Mucosa of gallbladder (tissue), 1 donor: ENCODE measurements at regions not wholly inside any gene's neighbourhood (a gene's known extent, or its start where the extent isn't known, plus 50 kb on each side); places are given as distances from the start of the nearest gene placed in this dataset.
"Not testable (repeated sequence)": the region's sequence is repeated elsewhere in the genome, so short reads cannot be mapped to it uniquely, and the experiment has no call there.

ENCODE experiments used
- DNase-seq: peaks from one replicate; pipeline ENCODE4 v3.0.0-alpha.2; 2020; ENCODE audit warnings: low spot score
- donor health status: DM: no; HTN: no; CAD: no.

DNA sequence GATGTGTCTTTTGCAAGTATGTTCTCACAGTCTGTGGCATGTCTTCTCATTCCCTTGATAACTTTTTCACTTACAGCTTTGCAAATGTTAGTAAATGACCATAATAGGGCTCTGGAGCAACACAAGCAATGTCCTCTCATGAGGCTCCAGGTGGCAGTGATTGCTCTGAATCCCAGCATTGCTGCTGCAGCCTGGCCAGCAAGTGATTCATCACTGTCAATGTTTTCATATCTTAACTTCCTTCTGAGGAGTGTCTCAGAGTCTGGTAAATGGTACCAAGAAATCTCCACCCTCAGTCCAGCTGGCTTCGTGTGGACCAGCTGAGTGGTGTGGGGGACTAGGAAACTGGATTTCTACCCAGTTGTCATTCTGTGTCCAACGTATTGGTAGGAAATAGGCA is 139.6 kb downstream of the MYLK4 start:
- no peak for DNase-seq

DNA sequence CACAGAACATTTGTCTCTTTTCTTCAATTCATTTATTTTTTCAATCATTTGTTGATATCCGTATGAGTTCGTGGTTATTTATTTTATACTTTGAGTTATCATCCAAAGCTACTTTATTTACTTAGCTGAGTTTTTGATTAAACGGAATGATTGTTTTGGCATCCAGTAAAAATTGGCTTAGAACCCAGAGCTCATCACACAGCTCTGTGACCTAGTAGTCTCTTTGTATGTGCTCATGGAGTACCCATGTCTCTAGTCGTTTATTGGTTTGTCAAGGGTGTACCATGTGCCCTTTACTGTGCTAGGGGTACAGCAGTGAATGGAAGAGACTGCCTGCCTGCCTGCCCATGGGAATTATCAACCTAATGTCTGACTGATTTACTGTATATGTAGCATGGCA is 142.2 kb downstream of the MYLK4 start:
- no peak for DNase-seq

- DNase-seq = no peak
Observed at GRCh38 chr6:2600363-2600762, 150.4 kb downstream of the MYLK4 start.

DNA sequence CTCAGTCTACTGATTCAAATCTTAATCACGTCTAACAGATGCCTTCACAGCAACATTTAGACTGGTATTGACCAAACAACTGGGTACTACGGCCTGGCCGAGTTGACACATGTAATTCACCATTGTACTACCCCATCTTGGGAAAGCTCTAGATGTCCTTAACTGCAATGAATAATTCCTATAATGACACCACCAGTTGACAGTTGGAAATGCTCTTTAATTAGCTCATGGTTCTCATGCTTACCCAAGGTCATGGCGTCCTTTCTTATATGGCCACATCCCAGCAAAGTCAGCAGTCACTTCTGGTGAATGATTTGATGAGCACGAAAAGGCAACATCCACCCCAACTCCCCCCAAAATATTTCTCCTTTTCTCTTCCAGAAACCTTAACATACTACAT is 150.9 kb downstream of the MYLK4 start:
- no peak for DNase-seq

DNA sequence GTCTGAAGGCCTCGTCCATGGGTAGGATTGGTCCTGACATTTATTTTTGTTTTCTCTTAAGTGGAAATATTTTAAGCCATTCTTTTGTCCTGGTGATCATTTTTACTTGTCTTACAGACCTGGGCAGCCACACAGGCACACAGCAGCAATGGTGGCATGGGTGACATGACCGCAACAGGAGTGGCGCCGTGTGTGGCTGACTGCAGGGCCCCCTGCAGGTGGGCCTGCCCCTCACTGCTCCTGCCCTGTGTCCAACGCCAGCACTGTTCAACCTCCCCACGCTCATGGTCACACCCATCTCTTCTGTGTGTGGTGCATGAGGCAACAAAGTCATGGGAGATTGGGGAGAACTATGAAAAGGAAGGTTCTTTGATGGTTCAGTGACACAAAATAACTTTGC is 151.9 kb downstream of the MYLK4 start:
- no peak for DNase-seq

DNA sequence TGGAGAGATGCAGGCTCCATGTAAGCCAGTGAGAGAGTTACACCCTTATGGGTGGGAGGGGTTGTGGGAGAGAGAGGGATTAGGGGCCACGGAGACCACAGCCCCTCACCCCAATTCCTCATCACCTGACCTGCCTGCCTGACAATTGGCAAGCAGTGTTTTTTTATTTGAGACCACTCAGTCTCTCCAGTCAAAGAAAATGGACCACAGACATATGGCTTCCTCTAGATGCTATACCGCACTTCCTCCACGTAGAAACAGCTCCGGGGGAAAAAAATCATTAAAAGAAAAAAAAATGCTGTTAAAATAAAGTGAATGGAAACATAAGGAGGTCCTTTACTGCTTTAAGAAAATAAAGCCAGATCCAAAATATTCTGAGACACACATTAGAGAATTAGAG is 152.7 kb downstream of the MYLK4 start:
- DNase-seq = no peak

DNA sequence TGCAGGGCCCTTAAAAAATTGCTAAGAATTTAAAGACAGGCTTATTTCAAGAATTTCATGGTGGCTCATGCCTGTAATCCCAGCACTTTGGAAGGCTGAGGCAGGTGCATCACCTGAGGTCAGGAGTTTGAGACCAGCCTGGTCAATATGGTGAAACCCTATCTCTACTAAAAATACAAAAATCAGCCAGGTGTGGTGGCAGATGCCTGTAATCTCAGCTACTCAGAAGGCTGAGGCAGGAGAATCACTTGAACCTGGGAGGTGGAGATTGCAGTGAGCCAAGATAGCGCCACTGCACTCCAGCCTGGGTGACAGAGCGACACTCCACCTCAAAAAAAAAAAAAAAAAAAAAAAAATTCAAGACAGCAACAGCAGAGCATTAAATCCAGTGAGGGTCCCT is 153.3 kb downstream of the MYLK4 start:
- DNase-seq = not testable (repeated sequence)

DNA sequence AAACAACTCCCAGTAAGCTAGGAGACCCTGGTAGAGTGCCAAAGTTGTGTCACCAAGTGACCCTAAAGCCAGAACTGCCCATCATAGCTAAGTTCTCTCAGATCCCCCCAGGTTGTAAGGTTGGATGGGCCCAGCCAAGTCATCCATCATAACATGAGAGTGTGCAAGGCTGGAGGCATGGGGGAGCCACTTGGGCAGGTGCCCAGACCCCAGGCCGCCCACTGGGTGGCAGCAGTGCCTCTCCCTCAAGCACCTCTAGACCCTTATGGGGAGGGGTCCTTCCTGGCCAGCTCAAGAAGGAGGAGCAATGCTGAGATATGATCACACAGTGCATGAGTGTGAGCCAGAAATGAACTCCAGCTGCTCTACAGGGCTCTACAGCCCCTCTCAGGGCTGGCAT is 154.5 kb downstream of the MYLK4 start:
- no peak for DNase-seq

DNA sequence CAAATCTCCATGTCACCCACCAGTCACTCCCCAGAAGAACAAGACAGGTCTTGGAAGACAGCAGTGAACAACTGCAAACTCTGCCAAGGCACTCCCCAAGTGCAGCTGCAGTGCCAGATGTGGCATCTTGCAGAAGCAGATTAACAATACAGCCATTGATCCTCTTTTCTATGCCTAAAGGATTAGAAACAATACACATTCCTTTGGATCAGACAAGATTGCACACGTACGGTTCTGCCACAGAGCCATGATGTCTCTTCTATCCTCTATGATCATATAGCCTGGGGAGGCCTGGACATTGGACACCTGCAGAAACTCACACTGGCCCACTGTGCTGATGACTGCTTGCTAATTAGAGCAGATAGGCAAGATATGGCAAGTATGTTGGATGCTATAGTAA is 155.9 kb downstream of the MYLK4 start:
- no peak for DNase-seq

DNA sequence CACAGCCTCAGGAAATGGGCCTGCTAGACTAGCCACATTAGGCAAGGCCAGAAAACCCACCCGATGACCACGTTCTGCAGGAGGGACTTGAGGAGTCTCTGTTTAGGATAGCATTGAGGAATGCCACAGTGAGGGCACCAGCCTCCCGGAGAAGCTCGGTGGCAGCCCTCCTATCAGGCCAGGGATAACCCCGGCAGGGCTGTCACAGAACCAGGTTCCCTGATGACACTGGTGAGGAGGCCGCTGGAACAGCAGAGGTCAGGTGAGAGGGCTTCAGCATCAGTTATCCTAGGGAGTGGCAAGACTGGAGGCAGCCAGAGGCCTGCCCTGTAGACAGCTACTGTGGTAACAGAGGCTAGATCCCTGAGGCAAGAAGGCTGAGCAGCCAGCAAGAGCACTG is 157.6 kb downstream of the MYLK4 start:
- no peak for DNase-seq

DNA sequence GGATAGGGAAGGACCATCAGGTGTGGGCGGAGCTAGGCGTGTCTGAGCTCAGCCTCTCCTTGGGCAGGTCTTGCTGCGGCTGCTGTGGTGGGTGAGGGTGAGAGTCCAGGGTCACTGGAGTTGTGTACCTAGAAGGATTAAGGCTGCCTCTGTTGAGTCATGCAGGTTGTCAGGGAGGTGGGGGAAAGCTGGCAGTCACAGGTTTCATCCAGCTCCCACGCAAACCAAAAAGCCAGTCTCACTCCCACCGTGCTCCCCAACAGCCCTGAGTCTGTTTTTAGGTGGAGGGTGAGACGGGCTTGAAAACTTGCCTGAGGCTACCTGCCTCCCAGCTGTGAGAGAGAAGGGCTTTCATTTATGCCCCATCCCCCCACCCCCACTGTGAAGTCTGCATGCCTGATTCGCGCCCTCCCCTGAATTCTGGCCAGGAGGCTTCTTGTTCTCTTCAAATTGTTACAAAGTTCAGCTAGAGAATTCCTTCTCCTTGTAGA is 161.5 kb downstream of the MYLK4 start:
- DNase-seq = no peak

DNA sequence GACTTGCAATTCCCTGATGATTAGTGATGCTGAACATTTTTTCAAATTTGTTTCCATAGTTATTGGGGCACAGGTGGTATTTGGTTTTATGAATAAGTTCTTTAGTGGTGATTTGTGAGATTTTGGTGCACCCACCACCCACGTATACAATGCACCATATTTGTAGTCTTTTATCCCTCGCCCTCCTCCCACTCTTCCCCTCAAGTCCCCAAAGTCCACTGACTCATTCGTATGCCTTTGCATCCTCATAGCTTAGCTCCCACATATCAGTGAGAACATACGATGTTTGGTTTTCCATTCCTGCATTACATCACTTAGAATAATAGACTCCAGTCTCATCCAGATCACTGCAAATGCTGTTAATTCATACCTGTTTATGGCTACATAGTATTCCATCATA is 167.3 kb downstream of the MYLK4 start:
- DNase-seq = no peak

- no peak for DNase-seq
Observed at GRCh38 chr6:2582268-2582667, 168.5 kb downstream of the MYLK4 start.

DNA sequence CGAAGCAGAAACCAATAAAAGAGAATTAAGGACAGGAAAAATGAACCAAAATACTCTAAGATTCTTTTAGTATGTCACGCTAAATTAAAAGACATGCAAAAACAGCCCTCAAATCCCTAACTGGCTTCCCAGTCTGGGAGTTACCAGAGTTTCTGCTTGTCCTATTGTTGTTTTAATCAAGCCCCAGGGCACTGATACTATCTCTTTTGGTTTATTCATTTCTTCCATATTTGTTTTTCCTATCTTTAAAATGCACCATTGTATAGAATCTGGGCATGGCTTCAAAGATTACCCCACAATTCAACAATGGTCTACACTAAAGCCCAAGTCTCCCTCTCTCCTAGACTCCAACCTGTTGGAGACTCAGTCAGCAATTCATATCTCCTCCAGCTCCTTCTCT is 169.1 kb downstream of the MYLK4 start:
- no peak for DNase-seq

- no peak for DNase-seq
Observed at GRCh38 chr6:2581011-2581410, 169.7 kb downstream of the MYLK4 start.

DNA sequence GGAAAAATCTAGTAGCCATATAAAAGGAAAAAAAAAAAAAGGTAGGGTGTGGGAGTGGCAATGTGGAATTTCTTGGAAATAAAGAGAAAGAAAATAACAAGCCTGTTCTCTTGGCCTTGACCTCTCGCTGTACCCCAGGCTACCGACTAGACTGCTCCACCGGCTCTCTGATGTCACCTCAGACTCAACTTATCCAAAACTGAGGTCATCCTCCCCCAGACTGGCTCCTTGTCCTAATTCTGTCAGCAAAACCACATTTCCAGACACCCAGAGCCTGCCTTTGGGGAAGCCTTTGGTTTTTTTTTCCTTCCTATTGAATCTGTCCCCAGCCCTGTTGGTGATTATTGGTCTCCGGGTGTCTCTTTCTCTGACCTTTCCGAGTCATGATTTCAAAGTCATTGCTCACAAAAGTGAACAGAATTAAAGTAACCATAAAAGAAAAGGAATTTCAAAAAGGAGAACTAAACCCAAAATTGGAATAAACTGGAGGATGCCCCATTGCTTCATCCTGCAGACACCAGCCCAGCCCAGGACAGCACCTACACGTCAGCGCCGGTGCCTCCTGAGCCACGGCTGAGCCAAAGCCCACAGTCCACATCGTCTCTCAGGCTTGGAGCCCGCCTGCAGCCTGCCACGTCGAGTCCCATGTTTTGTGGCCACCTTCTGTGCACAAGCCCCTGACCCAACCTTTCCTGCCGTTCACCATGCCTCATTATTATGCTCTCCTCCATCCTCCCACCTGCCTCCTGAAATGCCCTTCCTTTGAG is 170.7 kb downstream of the MYLK4 start:
- no peak for DNase-seq

- no peak for DNase-seq
Observed at GRCh38 chr6:2579241-2579761, 171.4 kb downstream of the MYLK4 start.

GRCh38 chr6:2578767-2579166 is 172.0 kb downstream of the MYLK4 start:
- no peak for DNase-seq

- DNase-seq = no peak
Observed at GRCh38 chr6:2576499-2576898, 174.2 kb downstream of the MYLK4 start.

- DNase-seq = no peak
Observed at GRCh38 chr6:2575236-2575635, 175.5 kb downstream of the MYLK4 start.

DNA sequence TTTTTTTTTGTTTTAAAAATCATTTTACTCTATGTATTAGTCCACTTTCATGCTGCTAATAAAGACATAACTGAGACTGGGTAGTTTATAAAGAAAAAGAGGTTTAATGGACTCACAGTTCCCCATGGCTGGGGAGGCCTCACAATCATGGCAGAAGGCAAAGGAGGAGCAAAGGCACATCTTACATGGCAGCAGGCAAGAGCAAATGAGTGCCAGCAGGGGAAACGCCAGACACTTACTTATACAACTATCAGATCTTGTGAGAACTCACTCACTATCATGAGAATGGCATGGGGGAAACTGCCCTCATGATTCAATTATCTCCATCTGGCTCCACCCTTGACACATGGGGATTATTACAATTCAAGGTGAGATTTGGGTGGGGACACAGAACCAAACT is 181.3 kb downstream of the MYLK4 start:
- not testable (repeated sequence) for DNase-seq

- no peak for DNase-seq
Observed at GRCh38 chr6:2566048-2566447, 184.7 kb downstream of the MYLK4 start.

GRCh38 chr6:2565499-2565898 is 185.2 kb downstream of the MYLK4 start:
- no peak for DNase-seq

- no peak for DNase-seq
Observed at GRCh38 chr6:2563635-2564034, 187.1 kb downstream of the MYLK4 start.
